Adipocyte (in vitro differentiated cells): ENCODE measurements at regions not wholly inside any gene's neighbourhood (a gene's known extent, or its start where the extent isn't known, plus 50 kb on each side); places are given as distances from the start of the nearest gene placed in this dataset.

ENCODE experiments used
- DNase-seq: peaks from one replicate; pipeline ENCODE4 v3.0.0-alpha.2; 2015; ENCODE audit warnings: low read depth
- H3K27me3 ChIP-seq: replicated peaks from 2 replicates; pipeline ENCODE4 v1.7.0; 2013; ENCODE audit warnings: mild to moderate bottlenecking, low read length, moderate library complexity; ENCODE audit not compliant: control insufficient read depth, insufficient read depth
- H3K36me3 ChIP-seq: 2 replicates; pipeline ENCODE4 v1.7.0; 2013; ENCODE audit warnings: low read length, mild to moderate bottlenecking, moderate library complexity; ENCODE audit not compliant: control insufficient read depth, insufficient read depth, severe bottlenecking
- H3K4me1 ChIP-seq: 2 replicates; pipeline ENCODE4 v1.7.0; 2013; ENCODE audit warnings: mild to moderate bottlenecking, low read length, moderate library complexity; ENCODE audit not compliant: control insufficient read depth, insufficient read depth
- H3K4me3 ChIP-seq: 2 replicates; pipeline ENCODE4 v1.7.0; 2013; ENCODE audit warnings: mild to moderate bottlenecking, low read length, moderate library complexity
- H3K9ac ChIP-seq: 2 replicates; pipeline ENCODE4 v1.7.0; 2013; ENCODE audit warnings: mild to moderate bottlenecking, low read length, moderate library complexity
- H3K9me3 ChIP-seq: 2 replicates; pipeline ENCODE4 v1.7.0; 2013; ENCODE audit warnings: mild to moderate bottlenecking, low read length, moderate library complexity; ENCODE audit not compliant: control insufficient read depth

DNA sequence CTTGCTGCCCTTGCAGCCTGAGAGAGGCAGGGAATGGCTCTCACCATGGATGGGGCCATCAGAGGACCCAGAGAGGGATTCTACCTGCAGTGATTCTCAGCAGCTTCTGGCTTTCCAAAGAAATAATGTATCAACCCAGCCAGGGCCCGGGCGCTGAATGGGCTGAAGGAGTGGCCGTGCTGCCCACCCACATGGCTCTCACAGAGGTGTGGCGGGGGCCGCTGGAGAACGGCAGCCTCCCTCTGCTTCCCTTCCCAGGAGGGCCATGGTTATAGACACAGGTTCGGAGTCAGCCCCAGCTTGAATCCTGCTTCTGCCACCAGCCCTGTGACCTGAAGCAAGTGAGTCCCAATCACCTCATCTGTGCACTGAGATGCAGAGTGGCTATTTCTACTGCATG lies 82.7 kb downstream of the THAP12 start:
- peaks cover 6% of the 10 kb centered on the region for H3K4me1 ChIP-seq
- no peak for DNase-seq
- H3K4me3 ChIP-seq: no peak overlapping the region
- no peaks in the 10 kb centered on the region for H3K36me3 ChIP-seq
- no peak overlapping the region for H3K9ac ChIP-seq
- H3K27me3 ChIP-seq: peaks cover 8% of the 10 kb centered on the region
- H3K9me3 ChIP-seq: no peaks in the 10 kb centered on the region

DNA sequence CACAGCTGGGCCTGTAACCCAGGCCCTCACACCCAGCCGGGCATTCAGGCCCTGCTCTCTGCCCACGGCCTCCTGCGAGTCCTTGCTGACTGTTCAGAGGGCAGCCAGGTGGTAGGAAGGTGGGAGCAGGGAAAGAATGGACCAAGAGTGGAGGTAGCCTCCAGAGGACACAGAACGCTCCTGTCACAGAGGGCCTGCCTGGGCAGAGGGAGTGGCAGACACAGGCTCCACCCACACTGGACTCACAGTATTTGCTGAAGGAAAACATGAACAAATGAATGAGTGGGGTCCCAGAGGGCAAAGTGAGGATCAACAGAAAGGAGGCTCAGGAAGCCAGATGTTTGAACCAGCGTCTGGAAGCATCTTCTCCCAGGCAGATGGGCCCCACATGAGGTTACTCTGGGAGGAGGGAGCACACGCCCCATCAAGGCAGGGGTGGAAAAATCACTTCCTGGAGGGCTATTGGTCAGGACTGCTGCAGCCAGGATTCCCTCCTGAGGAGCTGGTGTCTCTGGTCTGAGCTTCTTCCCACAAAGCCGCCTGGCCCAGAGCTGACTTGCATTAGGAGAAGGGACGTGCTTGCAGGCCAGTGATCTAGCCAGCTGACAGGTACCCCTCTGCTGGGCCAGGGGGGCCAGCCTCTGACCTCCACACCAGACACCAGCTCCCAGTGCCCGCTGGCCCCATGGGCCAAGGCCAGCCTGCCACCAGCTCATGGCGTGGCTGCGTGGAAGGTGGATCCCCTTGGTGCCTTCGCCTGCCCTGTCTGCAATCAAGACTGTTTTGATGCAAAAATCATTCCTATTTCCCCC lies 84.0 kb downstream of the THAP12 start:
- Histone ChIP-seq H3K9me3 (no peaks in the 10 kb centered on the region), H3K27me3 (peaks cover 16% of the 10 kb centered on the region), H3K9ac (no peak overlapping the region), H3K4me3 (no peak overlapping the region), H3K4me1 (no peaks in the 10 kb centered on the region), H3K36me3 (no peaks in the 10 kb centered on the region)
- DNase-seq: no peak

DNA sequence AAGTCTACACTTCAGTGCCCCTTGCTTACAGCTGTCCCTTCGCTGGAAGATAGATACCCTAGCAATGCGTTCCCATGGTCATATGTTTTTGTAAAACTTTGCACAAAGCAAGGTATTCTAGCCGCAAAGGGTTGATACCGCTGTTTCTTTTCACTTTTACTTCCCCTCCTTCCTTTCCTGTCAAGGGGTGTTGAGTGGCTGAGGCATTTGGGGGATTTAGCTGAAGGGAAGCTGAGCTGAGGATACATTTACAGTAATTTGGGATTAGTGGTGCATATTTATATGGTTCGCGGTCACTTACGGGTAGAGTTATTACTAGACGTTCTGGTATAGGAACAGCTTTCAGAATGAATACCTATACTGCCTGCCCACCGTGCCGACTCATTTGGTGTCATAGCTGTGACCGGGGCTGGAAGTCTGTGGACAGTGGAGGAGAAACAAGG lies 86.9 kb upstream of the WNT11 start:
- Histone ChIP-seq H3K4me3 (no peak overlapping the region), H3K9me3 (no peaks in the 10 kb centered on the region), H3K27me3 (peaks cover 22% of the 10 kb centered on the region), H3K36me3 (no peaks in the 10 kb centered on the region), H3K4me1 (no peaks in the 10 kb centered on the region), H3K9ac (no peak overlapping the region)
- DNase-seq: no peak

DNA sequence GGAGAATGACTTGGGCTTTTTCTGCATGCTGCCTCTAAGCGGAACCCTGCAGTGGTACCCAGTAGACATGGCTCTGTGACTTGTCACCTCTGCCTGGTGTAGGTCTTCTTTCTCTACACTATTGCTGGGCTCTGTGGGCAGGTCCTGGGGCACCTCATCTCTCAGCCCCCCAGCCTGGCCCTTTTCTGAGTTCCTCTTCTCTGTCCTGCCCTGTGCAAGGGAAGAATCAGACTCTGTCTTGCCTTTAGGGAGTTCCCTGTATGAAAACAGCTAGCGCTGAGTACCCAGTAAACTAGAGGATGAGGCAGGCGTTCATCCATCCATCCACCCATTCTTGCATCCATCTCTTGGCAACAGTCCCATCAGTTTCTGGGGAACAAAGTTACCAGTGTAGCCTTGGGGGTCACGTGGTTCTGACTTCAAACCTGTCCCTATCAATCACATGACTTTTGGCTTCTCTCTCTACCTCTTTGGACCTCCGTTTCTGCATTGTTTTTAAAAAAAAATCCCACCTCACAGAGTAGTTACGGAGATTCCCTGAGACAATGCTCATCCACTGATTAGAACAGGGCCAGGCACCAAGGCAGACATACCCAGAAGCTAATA lies 86.4 kb upstream of the WNT11 start:
- H3K4me3 ChIP-seq: no peak overlapping the region
- H3K9ac ChIP-seq: no peak overlapping the region
- no peaks in the 10 kb centered on the region for H3K9me3 ChIP-seq
- no peaks in the 10 kb centered on the region for H3K4me1 ChIP-seq
- no peak for DNase-seq
- peaks cover 22% of the 10 kb centered on the region for H3K27me3 ChIP-seq
- H3K36me3 ChIP-seq: no peaks in the 10 kb centered on the region

DNA sequence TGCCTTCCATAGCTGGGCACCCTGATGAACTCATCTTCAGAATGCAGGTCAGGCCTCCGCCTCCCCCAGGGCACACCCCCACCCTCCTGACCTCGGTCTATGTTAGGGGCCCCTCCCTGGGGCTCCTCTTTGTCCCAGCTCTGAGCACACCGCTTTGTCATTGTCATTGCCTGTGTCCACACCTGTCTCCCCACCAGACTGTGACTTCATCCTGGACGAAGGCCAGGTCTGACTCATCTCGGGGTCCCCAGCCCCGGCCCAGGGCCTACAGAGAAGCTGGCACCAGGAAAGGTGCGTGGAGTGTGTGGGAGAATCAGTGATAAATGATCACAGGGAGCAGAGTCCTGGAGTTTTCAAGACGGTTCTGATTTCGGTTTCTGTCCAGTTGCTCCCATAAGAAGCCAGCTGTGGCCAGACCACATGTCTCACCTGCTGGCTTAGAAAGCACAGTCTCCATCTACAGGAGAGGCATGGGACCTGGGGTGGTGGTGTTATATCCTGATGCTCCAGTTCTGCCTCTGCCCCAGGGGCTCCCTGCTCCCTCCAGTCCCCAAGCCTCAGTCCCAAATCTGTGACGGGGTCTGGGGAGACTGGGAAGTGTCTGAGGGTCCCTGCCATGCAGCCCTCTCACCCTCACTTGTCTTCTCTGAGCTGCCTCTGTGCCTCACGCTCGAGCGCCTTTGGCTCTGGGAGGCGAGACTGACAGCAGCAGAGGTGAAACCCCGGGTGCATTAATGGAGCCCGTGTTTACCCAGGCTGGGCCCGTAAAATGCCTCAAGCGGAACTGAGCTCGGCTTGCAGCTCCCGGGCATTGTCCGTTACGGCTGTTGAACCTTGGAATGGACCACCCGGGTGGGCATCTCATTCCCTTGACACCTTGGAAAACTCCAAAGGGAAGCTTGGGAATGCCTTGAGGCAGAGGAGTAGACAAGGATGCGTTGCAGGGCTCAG lies 85.5 kb upstream of the WNT11 start:
- no peaks in the 10 kb centered on the region for H3K36me3 ChIP-seq
- DNase-seq: no peak
- H3K27me3 ChIP-seq: peaks cover 22% of the 10 kb centered on the region
- H3K9me3 ChIP-seq: no peaks in the 10 kb centered on the region
- no peak overlapping the region for H3K4me3 ChIP-seq
- H3K4me1 ChIP-seq: no peaks in the 10 kb centered on the region
- H3K9ac ChIP-seq: no peak overlapping the region

DNA sequence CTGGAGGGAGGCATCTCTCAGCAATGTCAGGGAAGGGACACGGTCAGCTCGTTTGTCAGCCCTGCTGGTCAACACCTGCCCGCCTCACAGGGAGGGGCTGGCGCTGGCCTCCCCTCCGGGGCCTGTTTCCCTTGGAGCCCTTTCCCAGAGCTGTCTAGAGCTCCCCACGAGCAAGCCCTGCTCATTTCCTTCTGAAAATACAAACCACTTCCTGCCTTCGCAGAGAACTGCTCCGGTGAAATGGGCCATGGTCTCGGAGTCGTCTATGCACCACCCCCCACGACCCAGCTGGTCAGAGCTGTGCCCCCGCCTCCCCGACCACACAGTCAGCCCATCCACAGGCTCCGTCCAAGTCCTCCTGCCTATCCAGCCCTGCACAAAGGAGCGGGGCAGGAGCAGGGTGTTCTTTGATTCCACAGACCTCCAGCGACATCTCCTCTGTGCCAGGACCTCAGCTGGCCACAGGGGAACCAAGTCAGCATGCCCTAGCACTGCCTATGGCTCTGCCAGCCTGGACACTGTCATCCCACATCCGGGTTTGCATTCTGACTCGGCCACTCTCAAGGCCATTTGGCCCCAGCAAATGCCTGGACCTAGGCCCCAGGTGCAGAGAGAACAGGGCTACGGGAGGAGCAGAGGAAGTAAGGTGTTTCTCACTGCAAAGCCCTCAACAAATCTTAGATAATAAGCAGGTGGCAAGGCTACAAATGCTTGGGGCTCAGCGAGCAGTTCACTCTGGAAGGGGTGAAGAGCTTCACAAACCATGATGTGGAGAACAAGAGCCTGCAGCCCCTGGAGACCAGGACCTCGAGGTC lies 82.1 kb upstream of the WNT11 start:
- no peak for DNase-seq
- no peaks in the 10 kb centered on the region for H3K9me3 ChIP-seq

DNA sequence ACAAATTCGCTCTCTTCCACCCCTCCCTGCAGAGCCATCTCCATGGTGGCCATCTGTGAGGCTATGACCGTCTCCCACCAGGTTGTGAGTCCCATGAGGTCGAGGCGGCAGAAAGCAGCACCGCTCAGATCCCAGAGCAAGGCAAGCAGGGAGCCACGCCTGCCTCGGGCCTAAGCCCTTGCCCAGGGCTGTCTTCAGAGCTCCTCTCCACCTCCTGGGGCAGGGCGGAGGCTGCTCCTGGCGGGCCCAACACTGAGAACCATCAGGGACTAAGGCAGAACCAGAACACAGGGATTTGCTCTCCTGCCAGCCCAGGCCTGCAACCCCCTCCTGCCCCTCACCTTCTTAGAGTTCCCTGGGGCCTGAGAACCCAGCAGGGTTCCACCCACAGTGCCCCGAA lies 80.9 kb upstream of the WNT11 start:
- Histone ChIP-seq H3K4me3 (no peak overlapping the region), H3K27me3 (peaks cover 11% of the 10 kb centered on the region), H3K9ac (no peak overlapping the region), H3K4me1 (no peaks in the 10 kb centered on the region), H3K36me3 (no peaks in the 10 kb centered on the region), H3K9me3 (no peaks in the 10 kb centered on the region)
- no peak for DNase-seq

More for the DNA sequence above, 82.1 kb upstream of the WNT11 start:
- Histone ChIP-seq H3K9ac (no peak overlapping the region), H3K27me3 (peaks cover 21% of the 10 kb centered on the region), H3K4me3 (no peak overlapping the region), H3K36me3 (no peaks in the 10 kb centered on the region), H3K4me1 (no peaks in the 10 kb centered on the region)

DNA sequence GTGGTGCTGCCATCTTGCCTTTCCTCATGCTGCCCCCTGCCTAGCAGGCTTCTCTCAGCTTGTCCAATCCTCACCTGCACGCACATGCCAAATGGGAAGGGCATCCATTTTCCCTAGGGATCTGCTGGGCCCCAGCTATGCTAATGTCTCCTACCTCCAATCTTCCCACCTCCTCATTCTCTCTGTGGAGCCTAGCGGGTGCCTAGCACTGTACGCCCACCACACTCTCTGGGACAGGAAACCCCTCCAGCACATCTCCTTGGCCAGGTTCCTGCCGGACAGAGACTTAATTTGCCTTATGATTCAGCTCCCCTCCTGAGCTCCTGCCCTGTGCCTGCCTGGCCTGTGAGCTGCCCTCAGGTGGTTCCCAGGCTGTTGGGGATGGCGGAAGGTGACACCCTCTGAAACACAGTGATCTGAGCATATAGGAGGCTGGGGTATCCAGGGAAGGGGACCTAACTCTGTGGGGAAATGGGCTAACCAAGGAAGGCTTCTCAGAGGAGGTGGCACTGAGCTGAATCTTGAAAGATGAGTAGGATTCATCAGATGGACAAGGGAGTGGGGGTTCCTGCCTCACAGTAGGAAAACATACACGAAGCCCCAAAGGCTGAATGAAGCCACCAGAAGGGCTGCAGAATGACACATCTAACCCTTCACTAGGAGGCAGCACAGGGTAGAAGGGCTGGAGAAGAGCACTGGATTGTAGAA lies 79.2 kb upstream of the WNT11 start:
- peaks cover 7% of the 10 kb centered on the region for H3K27me3 ChIP-seq
- DNase-seq: no peak
- no peaks in the 10 kb centered on the region for H3K9me3 ChIP-seq
- H3K4me3 ChIP-seq: no peak overlapping the region
- H3K4me1 ChIP-seq: no peaks in the 10 kb centered on the region
- H3K36me3 ChIP-seq: no peaks in the 10 kb centered on the region
- no peak overlapping the region for H3K9ac ChIP-seq

DNA sequence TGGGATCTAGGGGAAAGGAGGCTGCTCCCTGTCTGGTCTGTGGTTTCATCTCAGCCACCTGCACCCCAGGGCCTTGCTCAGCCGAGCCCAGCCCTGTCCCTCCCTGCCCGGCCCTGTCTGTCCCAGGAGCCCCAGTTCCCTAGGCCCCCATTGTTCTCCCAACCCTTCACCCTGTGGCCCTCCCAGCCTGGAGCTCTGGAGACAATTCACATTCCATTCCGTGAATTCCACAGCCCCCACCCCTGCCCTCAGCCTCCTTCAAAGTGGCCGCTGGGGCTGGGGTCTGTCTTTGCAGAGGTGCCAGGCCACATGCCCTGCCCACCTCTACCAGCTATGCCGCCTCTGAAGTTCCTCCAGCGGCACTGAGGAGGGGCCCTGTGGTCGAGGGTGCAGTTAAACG lies 77.9 kb upstream of the WNT11 start:
- Histone ChIP-seq H3K27me3 (peaks cover 7% of the 10 kb centered on the region), H3K9ac (no peak overlapping the region), H3K4me1 (no peaks in the 10 kb centered on the region), H3K9me3 (no peaks in the 10 kb centered on the region), H3K36me3 (no peaks in the 10 kb centered on the region), H3K4me3 (no peak overlapping the region)
- DNase-seq: no peak

DNA sequence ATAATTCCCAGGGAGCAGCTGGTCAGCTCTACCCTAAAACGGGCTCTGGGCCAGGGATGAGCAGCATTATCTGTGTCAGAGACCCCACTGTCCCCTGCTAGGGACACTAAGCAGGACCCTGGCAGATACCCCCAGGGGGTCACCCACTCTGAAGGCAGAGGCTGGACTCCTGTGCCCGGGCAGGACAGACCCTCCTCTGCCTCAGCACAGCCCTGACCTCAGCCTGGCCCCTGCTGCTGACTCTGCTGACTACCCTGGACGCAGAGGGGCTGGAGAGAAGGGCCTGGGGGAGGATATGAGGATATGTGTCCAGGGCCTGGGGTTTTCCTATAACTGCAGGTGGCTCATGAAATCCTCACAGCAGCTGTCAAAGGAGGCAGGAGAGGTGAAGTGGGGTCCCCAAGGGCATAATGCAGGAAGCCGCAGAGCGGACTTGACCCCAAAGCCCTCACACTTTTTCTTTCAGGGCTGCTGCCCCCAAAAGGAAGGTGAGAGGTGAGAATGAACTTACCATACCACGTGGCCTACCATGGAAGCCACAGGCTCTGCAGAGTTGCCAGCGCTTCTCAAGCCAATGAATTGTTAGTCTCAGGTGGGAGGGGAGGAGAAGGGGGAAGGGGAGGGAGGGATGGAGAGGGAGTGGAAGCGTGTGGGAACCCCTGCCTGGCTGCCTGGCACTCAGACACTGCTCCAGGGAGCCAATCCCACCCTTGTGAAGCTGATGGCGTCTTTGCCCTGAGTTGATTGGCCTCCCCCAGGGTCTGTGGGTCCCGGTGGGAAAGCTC lies 76.7 kb upstream of the WNT11 start:
- Histone ChIP-seq H3K27me3 (no peaks in the 10 kb centered on the region), H3K9ac (no peak overlapping the region)
- DNase-seq: no peak

More for the DNA sequence above, 76.7 kb upstream of the WNT11 start:
- Histone ChIP-seq H3K4me1 (no peaks in the 10 kb centered on the region), H3K4me3 (no peak overlapping the region), H3K36me3 (no peaks in the 10 kb centered on the region), H3K9me3 (no peaks in the 10 kb centered on the region)
